ENCODE measurements at regions not wholly inside any gene's neighbourhood (a gene's known extent, or its start where the extent isn't known, plus 50 kb on each side); places are given as distances from the start of the nearest gene placed in this dataset.

GRCh38 chr16:86998196-86999001 lies 318.8 kb downstream of the C16orf95 start:
- TF ChIP-seq CTCF (IDR thresholded peaks at IDR 0.05) = no peak
- TF ChIP-seq ELF4 (CRISPR knock-in tag; IDR thresholded peaks at IDR 0.05; ENCODE audit: low read depth) = no peak
- TF ChIP-seq NR1H2 (CRISPR knock-in tag; IDR thresholded peaks at IDR 0.05) = no peak
- TF ChIP-seq USF1 (CRISPR knock-in tag; IDR thresholded peaks at IDR 0.05) = no peak
- TF ChIP-seq MAX (CRISPR knock-in tag; IDR thresholded peaks at IDR 0.05) = no peak
